ENCODE measurements at regions not wholly inside any gene's neighbourhood (a gene's known extent, or its start where the extent isn't known, plus 50 kb on each side); places are given as distances from the start of the nearest gene placed in this dataset.
"Not testable (repeated sequence)": the region's sequence is repeated elsewhere in the genome, so short reads cannot be mapped to it uniquely, and the experiment has no call there.

DNA sequence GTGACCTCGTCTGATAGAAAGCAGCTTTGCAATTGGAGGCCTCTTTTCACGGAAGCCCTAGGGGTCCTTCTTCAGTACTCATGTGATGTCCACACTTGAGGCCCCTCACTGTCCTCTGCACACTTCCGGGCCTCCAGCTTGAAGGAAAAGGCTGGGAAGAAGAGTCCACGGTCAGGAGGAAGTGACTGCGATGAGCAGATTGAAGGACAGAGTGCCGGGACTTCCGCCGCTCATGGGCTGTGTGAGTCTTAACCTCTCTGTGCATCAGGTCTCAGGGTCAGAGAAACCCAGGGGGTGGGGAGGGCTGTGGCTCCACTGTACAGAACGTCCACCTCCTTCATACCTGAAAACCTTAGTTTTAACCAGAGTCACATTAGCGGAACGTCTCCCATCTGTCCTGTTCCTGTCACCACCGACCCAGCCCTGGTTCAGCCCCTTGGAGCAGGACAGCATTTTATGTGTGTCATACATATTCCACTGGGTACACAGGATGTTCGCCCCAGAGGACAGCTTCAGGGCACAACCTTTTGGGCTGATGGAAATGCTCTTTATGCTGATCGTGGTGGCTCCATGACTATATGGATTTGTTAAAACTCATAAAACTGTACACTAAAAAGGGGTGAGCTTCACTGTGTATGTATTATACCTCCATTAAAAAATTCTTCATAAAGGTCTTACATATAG, 51.0 kb upstream of the SORCS2 start:
- Mint-ChIP-seq H3K27ac (no peak overlapping the region), H3K36me3 (ENCODE audit: insufficient read depth) (peaks cover 3% of the 10 kb centered on the region), H3K27me3 (peaks cover 45 to 64% of the 10 kb centered on the region in 2 donors), H3K9me3 (no peaks in the 10 kb centered on the region), H3K4me1 (ENCODE audit: low read depth in 2 of 2) (no peaks in the 10 kb centered on the region), H3K4me3 (no peak overlapping the region)
- no peak for DNase-seq
- no peak for ATAC-seq (replicated peaks)

DNA sequence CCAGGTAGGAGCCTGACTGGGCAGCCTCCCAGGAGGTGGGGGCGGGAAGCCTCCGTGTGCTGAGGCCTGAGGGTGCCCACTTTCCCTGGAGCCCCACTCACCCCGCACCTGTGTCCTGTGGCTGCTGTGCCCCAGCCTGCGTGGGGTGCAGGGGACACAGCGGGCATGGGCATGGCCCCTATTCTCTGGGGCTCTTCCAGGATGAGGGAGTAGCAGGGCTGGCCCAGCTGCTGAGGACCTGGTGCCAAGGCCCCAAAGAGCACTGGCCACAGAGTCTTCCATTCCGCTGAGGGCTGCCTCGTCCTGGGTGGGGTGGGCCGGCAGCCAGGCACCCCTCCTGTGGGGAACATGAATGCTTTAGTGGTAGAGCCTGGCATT, 51.7 kb upstream of the SORCS2 start:
- no peak for ATAC-seq (replicated peaks)
- peaks cover 3% of the 10 kb centered on the region for H3K36me3 Mint-ChIP-seq (ENCODE audit: insufficient read depth)
- no peak for DNase-seq
- H3K27ac Mint-ChIP-seq: no peak overlapping the region
- peaks cover 41 to 57% of the 10 kb centered on the region in 2 donors for H3K27me3 Mint-ChIP-seq
- no peaks in the 10 kb centered on the region for H3K4me1 Mint-ChIP-seq (ENCODE audit: low read depth in 2 of 2)
- no peaks in the 10 kb centered on the region for H3K9me3 Mint-ChIP-seq
- H3K4me3 Mint-ChIP-seq: no peak overlapping the region

DNA sequence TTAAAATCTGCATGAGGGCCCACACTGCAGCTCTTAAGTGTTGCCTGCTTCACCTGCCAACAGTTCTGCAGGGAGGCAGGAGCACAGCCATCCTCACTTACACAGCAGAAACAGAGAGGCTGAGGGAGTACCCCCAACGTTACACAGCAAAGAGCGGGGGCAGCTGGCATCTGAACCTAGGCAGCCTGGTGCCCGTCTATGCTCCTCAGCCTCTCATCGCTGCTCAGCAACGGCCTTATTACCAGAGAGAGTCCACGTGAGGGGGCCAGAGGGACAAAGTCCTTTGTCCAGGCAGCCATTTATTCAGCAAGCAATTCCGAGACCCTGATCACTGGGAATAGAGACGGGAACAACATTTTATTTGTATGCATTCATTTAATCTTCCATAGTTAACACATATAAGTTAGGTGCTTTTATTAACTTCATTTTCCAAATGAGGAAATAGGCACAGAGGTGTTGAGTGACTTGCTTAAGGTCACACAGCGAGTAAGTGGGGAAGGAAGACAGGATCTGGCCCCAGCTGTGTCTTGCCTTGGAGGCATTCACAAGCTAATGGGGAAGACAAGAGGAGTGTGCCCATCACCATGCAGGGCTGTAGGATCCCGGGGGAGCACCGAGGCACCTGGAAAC, 52.2 kb upstream of the SORCS2 start:
- peaks cover 3% of the 10 kb centered on the region for H3K36me3 Mint-ChIP-seq (ENCODE audit: insufficient read depth)
- no peaks in the 10 kb centered on the region for H3K4me1 Mint-ChIP-seq (ENCODE audit: low read depth in 2 of 2)
- peaks cover 36 to 52% of the 10 kb centered on the region in 2 donors for H3K27me3 Mint-ChIP-seq
- ATAC-seq (replicated peaks) (no peak), DNase-seq (no peak)
- H3K9me3 Mint-ChIP-seq: no peaks in the 10 kb centered on the region
- H3K4me3 Mint-ChIP-seq: no peak overlapping the region
- H3K27ac Mint-ChIP-seq: no peak overlapping the region

- ATAC-seq (replicated peaks) (no peak), DNase-seq (no peak)
- Mint-ChIP-seq H3K27me3 (peaks cover 29 to 44% of the 10 kb centered on the region in 2 donors), H3K9me3 (no peaks in the 10 kb centered on the region), H3K36me3 (ENCODE audit: insufficient read depth) (peaks cover 3% of the 10 kb centered on the region), H3K4me1 (ENCODE audit: low read depth in 2 of 2) (peaks cover 0 to 2% of the 10 kb centered on the region in 2 donors), H3K27ac (no peak overlapping the region), H3K4me3 (no peak overlapping the region)
Measured at GRCh38 chr4:7139167-7139982, 53.0 kb upstream of the SORCS2 start.

GRCh38 chr4:7138223-7139166, 53.8 kb upstream of the SORCS2 start:
- Mint-ChIP-seq H3K4me1 (ENCODE audit: low read depth in 2 of 2) (peaks cover 0 to 2% of the 10 kb centered on the region in 2 donors), H3K4me3 (no peak overlapping the region), H3K36me3 (ENCODE audit: insufficient read depth) (peaks cover 3% of the 10 kb centered on the region), H3K27me3 (peaks cover 28 to 42% of the 10 kb centered on the region in 2 donors), H3K27ac (no peak overlapping the region), H3K9me3 (no peaks in the 10 kb centered on the region)
- DNase-seq (no peak), ATAC-seq (replicated peaks) (no peak)

GRCh38 chr4:7137326-7138200, 54.8 kb upstream of the SORCS2 start:
- Mint-ChIP-seq H3K9me3 (peaks cover 0 to 4% of the 10 kb centered on the region in 2 donors), H3K36me3 (ENCODE audit: insufficient read depth) (peaks cover 3% of the 10 kb centered on the region), H3K27me3 (peaks cover 21 to 33% of the 10 kb centered on the region in 2 donors), H3K4me3 (no peak overlapping the region), H3K27ac (no peak overlapping the region), H3K4me1 (ENCODE audit: low read depth in 2 of 2) (peaks cover 0 to 2% of the 10 kb centered on the region in 2 donors)
- ATAC-seq (replicated peaks) (no peak), DNase-seq (no peak)

- ATAC-seq (replicated peaks) (no peak), DNase-seq (no peak)
- Mint-ChIP-seq H3K9me3 (peaks cover 0 to 4% of the 10 kb centered on the region in 2 donors), H3K27ac (no peak overlapping the region), H3K27me3 (peaks cover 16 to 31% of the 10 kb centered on the region in 2 donors), H3K4me1 (ENCODE audit: low read depth in 2 of 2) (peaks cover 0 to 2% of the 10 kb centered on the region in 2 donors), H3K4me3 (no peak overlapping the region), H3K36me3 (ENCODE audit: insufficient read depth) (peaks cover 3% of the 10 kb centered on the region)
Measured at GRCh38 chr4:7136351-7136750, 56.0 kb upstream of the SORCS2 start.

DNA sequence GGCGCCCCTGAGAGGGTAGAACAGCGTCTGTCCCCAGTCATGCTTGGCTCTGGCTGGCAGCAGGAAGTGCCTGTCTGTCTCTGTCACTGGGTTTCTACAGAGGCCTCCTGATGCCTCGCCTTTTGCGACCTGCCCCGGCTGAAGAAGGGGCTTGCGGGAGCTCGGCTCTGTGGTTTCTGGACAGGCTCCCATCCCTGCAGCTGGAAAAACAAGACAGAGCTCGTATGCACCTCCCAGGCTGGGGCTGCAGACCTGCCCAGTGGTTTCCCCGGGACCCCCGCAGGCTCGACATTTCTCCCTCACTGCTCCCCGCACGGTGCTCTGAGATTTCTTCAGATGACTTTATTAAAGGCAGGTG, 57.0 kb upstream of the SORCS2 start:
- peaks cover 0 to 4% of the 10 kb centered on the region in 2 donors for H3K9me3 Mint-ChIP-seq
- ATAC-seq (replicated peaks) (no peak), DNase-seq (no peak)
- H3K36me3 Mint-ChIP-seq (ENCODE audit: insufficient read depth): peaks cover 3% of the 10 kb centered on the region
- no peak overlapping the region for H3K27ac Mint-ChIP-seq
- peaks cover 13 to 21% of the 10 kb centered on the region in 2 donors for H3K27me3 Mint-ChIP-seq
- H3K4me1 Mint-ChIP-seq (ENCODE audit: low read depth in 2 of 2): peaks cover 0 to 2% of the 10 kb centered on the region in 2 donors
- H3K4me3 Mint-ChIP-seq: no peak overlapping the region

DNA sequence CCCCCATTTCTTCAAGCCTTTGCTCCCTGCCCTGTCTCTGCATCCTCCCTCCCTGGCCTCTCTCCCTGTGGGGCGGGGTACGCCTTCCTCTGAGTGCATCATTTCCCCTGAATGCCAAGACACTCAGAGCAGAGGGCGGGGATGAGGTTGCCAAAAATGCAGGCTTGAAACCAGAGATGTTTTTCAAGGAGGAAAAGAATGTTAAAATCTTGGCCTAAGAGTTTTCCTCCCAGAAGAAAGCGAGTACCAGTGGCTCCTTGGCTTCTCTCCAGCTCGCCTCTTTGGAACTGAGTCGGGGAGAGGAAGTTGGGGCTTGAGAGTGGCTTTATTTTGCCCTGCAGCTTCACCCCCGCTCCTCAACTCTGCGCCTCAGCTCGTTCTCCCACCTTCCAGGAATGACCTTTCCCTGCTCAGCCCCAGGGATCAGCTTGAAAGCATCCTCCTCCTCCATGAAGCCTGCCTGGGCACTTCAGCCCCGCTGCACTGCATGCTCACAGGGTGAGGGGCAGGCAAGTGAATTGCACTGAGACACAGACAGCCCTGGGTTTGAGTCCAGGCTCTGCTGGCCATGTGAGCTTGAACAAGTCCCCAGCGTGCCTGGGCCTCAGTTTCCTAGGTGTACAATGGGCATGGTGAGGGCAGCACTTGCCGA, 57.5 kb upstream of the SORCS2 start:
- Mint-ChIP-seq H3K27me3 (peaks cover 13 to 16% of the 10 kb centered on the region in 2 donors), H3K36me3 (ENCODE audit: insufficient read depth) (peaks cover 3% of the 10 kb centered on the region), H3K4me1 (ENCODE audit: low read depth in 2 of 2) (peaks cover 0 to 2% of the 10 kb centered on the region in 2 donors), H3K4me3 (no peak overlapping the region), H3K9me3 (peaks cover 0 to 4% of the 10 kb centered on the region in 2 donors), H3K27ac (no peak overlapping the region)
- DNase-seq (no peak), ATAC-seq (replicated peaks) (no peak)

- H3K4me1 Mint-ChIP-seq (ENCODE audit: low read depth in 2 of 2); H3K36me3 Mint-ChIP-seq (ENCODE audit: insufficient read depth); DNase-seq; H3K4me3 Mint-ChIP-seq; ATAC-seq (replicated peaks); H3K9me3 Mint-ChIP-seq; H3K27ac Mint-ChIP-seq: not testable (repeated sequence)
- H3K27me3 Mint-ChIP-seq: peaks cover 12 to 13% of the 10 kb centered on the region in 2 donors
Measured at GRCh38 chr4:7133818-7134650, 58.3 kb upstream of the SORCS2 start.

Measured in effector memory CD8-positive, alpha-beta T cell (primary cell).